ENCODE measurements at regions not wholly inside any gene's neighbourhood (a gene's known extent, or its start where the extent isn't known, plus 50 kb on each side); places are given as distances from the start of the nearest gene placed in this dataset.

DNA sequence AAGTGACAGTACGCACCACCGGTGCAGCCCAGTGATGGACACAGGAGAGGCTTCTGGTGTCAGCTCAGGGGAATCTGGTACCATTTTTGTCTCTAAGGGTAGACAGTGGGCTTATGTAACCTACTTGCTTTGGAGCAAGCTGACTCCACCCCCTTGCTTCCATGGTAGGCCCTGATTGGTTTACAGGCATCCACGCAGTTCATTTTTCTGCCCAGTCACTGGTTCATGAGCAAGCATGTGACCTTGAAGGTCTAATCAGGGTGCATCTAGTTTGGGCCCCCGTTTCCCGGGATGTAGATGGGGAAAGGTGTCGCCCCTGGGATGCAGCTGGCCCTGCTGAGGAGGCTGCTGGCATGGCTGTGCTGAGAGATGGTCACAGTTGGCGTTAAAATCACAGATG lies 244.8 kb upstream of the KCNG1 start:
- no peak for TF ChIP-seq ZFX (IDR thresholded peaks at IDR 0.05)
- TF ChIP-seq, protein P1, sequence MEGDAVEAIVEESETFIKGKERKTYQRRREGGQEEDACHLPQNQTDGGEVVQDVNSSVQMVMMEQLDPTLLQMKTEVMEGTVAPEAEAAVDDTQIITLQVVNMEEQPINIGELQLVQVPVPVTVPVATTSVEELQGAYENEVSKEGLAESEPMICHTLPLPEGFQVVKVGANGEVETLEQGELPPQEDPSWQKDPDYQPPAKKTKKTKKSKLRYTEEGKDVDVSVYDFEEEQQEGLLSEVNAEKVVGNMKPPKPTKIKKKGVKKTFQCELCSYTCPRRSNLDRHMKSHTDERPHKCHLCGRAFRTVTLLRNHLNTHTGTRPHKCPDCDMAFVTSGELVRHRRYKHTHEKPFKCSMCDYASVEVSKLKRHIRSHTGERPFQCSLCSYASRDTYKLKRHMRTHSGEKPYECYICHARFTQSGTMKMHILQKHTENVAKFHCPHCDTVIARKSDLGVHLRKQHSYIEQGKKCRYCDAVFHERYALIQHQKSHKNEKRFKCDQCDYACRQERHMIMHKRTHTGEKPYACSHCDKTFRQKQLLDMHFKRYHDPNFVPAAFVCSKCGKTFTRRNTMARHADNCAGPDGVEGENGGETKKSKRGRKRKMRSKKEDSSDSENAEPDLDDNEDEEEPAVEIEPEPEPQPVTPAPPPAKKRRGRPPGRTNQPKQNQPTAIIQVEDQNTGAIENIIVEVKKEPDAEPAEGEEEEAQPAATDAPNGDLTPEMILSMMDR (conservative IDR thresholded peaks at IDR 0.05) = no peak
- no peak overlapping the region for H3K27ac ChIP-seq

DNA sequence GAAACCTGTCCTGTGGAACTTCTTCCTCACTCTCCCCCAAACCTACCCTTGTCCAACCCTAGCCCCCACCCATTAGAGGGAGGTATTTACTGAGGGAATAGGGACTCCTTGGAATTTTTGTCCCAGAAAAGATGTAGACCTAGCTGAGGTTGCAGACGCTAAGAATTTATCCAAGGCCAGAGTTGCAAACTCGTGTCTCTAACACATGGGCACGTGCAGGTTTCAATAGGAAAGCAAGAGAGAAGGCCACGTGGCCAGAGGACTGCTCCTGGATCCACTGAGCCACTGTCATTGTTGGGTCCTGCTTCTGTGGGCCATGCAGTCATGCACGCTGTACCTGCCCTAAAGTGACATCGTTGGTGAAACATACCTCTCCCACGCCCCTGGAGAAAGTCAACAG lies 243.4 kb upstream of the KCNG1 start:
- no peak overlapping the region for H3K27ac ChIP-seq
- TF ChIP-seq, protein P1 (conservative IDR thresholded peaks at IDR 0.05) = no peak
- no peak for TF ChIP-seq ZFX (IDR thresholded peaks at IDR 0.05)

DNA sequence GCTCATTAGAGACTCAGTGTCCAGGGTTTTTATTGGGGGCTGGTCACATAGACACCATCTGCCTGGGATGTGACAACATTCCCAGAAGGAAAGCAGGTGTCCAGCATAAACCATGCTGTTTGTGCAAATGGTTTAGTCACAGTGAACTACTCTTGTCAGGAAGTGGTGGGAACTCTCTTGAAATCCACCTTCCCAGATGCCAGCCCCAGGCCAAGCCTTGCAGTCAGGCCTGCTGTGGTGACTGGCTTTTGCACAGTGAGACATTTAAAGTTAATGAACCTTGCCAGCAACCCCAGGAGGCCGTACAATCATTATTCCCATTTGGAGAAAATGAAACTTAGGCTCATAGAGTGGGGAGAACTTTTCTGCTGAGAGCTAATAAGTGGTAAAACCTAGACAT lies 242.5 kb upstream of the KCNG1 start:
- TF ChIP-seq, protein P1 (conservative IDR thresholded peaks at IDR 0.05) = no peak
- TF ChIP-seq ZFX (IDR thresholded peaks at IDR 0.05) = no peak
- H3K27ac ChIP-seq = no peak overlapping the region

DNA sequence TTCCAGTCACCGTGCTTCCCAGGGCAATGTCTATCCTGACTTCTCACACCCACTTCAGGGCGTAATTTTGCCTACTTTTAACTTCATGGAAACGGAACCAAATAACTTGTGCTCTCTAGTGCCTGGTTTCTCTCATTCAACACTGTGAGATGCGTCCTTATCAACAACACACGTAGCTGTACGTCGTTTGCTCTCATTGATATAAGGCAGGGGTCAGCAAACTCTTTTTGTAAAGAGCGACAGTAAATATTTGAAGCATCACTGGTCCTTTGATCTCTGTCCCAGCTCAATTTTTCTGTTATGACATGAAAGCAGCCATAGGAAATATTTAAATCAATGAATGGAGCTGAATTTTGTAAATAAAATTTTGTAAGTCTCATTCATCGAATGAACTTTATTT lies 239.3 kb upstream of the KCNG1 start:
- no peak overlapping the region for H3K27ac ChIP-seq
- TF ChIP-seq ZFX (IDR thresholded peaks at IDR 0.05) = no peak
- TF ChIP-seq, protein P1 (conservative IDR thresholded peaks at IDR 0.05) = no peak

DNA sequence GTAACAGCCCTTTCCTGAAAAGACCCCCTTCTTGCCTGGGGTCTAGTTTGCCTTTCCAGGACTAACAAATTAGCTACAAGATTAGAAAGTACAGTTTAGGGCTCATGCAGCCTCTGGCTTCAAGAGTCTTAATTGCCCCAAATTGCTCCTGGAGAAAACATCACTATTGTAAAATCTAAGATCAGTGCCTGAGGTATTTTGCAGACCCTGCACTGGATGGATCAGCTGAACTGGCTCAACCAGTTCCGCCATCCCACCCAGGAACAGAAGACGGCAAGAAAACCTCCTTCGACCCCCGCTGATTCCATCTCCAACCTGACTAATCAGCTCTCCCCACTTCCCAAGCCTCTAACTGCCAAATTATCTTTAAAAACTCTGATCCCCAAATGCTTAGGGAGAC lies 236.5 kb upstream of the KCNG1 start:
- no peak overlapping the region for H3K27ac ChIP-seq
- TF ChIP-seq, protein P1 (conservative IDR thresholded peaks at IDR 0.05) = no peak
- TF ChIP-seq ZFX (IDR thresholded peaks at IDR 0.05) = no peak

DNA sequence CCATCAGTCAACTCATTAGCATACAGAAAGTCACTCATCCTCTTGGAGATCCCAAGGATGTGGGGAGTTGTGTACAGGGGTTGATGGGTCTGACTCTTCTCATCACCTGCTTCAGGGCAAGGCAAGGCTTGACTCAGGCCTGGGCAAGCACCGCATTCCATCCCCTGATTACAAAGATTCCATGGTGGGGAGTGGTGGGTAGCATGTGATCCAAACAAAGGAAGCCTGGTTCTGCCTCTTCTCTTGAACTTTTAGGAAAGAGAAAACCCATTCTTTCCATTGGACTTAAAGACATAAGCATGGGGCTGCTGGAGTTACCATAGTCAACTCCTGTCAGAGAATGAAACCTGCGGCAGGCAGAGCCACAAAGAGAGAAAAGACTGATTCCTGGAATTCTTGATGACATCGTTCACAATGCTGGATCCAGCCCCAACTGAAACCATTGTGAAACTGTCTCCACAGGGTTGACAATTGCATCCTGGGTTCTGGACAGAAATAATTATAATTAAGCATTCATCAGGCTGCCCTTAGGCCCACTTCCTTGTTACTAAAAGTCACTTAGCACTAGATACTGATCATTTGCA lies 235.8 kb upstream of the KCNG1 start:
- H3K27ac ChIP-seq = no peak overlapping the region
- TF ChIP-seq ZFX (IDR thresholded peaks at IDR 0.05) = no peak
- TF ChIP-seq, protein P1 (conservative IDR thresholded peaks at IDR 0.05) = no peak

DNA sequence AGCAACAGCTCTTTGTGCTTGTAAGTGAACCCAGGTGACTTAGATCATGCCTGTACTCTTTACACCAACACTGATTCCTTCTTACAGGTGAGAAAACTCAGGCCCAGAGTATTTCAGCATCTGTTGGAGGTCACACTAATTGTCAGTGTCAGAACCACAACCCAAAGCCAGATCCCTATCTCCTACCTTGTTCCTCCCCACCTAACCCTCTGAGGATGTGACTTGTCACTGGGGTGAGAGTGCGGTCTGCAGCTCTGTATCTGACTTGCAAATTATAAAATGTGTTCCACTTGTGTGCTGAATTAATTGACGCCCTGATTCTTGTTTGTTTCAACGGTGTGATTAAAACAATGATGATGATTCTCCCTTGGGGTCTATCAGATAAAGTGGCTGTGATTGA lies 232.5 kb upstream of the KCNG1 start:
- TF ChIP-seq, protein P1 (conservative IDR thresholded peaks at IDR 0.05) = no peak
- TF ChIP-seq ZFX (IDR thresholded peaks at IDR 0.05) = no peak

More for the DNA sequence above, 232.5 kb upstream of the KCNG1 start:
- H3K27ac ChIP-seq = no peak overlapping the region

Measured in C4-2B (cell line).